OCI-LY1 (cell line): ENCODE measurements at regions not wholly inside any gene's neighbourhood (a gene's known extent, or its start where the extent isn't known, plus 50 kb on each side); places are given as distances from the start of the nearest gene placed in this dataset.

ENCODE experiments used
- H2AFZ ChIP-seq: fragments of 200-600 bp; sonication (generic), shearing (Covaris generic); 2 replicates; pipeline ENCODE4 v1.6.0; 2014; ENCODE audit warnings: antibody characterized with exemption, mild to moderate bottlenecking, low read length
- H3F3A ChIP-seq: fragments of 200-600 bp; sonication (generic), shearing (Covaris generic); 2 replicates; pipeline ENCODE4 v1.6.0; 2014; ENCODE audit warnings: mild to moderate bottlenecking, antibody characterized with exemption, low read length, moderate library complexity; ENCODE audit not compliant: insufficient read depth
- H3K27ac ChIP-seq: fragments of 200-600 bp; sonication (generic); 2 replicates; pipeline ENCODE4 v1.5.1; 2014; ENCODE audit warnings: low read length, mixed run types, mild to moderate bottlenecking, low read depth; ENCODE audit not compliant: poor library complexity, severe bottlenecking
- H3K27me3 ChIP-seq: fragments of 200-600 bp; sonication (generic); 2 replicates; pipeline ENCODE4 v1.6.0; 2014; ENCODE audit warnings: antibody characterized with exemption, mild to moderate bottlenecking, low read length, moderate library complexity; ENCODE audit not compliant: insufficient read depth
- H3K36me3 ChIP-seq: fragments of 200-600 bp; sonication (generic); 2 replicates; pipeline ENCODE4 v1.6.1; 2014; ENCODE audit warnings: mild to moderate bottlenecking, antibody characterized with exemption, low read length, moderate library complexity, mixed read lengths; ENCODE audit not compliant: insufficient read depth
- H3K4me1 ChIP-seq: fragments of 200-600 bp; sonication (generic); 2 replicates; pipeline ENCODE4 v1.5.1; 2014; ENCODE audit warnings: mild to moderate bottlenecking, low read length, moderate library complexity; ENCODE audit not compliant: insufficient read depth, severe bottlenecking
- H3K4me2 ChIP-seq: fragments of 200-600 bp; sonication (generic), shearing (Covaris generic); 2 replicates; pipeline ENCODE4 v1.6.1; 2014; ENCODE audit warnings: low read length
- H3K4me3 ChIP-seq: fragments of 200-600 bp; sonication (generic); 2 replicates; pipeline ENCODE4 v1.5.1; 2014; ENCODE audit warnings: low read length, low read depth, mild to moderate bottlenecking, mixed read lengths; ENCODE audit not compliant: poor library complexity, severe bottlenecking
- H3K79me2 ChIP-seq: fragments of 200-600 bp; shearing (Covaris generic); 2 replicates; pipeline ENCODE4 v1.6.1; 2016; ENCODE audit warnings: mixed run types, low read length, mixed read lengths; ENCODE audit not compliant: insufficient read depth
- H3K9ac ChIP-seq: fragments of 200-600 bp; sonication (generic), shearing (Covaris generic); 2 replicates; pipeline ENCODE4 v1.6.1; 2014; ENCODE audit warnings: mild to moderate bottlenecking, low read length, mixed read lengths
- H3K9me2 ChIP-seq: fragments of 200-600 bp; sonication (generic), shearing (Covaris generic); 2 replicates; pipeline ENCODE4 v1.6.1; 2014; ENCODE audit warnings: low read depth, mild to moderate bottlenecking, low read length, mixed read lengths
- H3K9me3 ChIP-seq: fragments of 200-600 bp; shearing (Covaris generic); 2 replicates; pipeline ENCODE4 v1.6.1; 2014; ENCODE audit warnings: low read length, mixed read lengths
- H4K20me1 ChIP-seq: fragments of 200-600 bp; sonication (generic), shearing (Covaris generic); 2 replicates; pipeline ENCODE4 v1.6.0; 2016; ENCODE audit warnings: mild to moderate bottlenecking, low read length; ENCODE audit not compliant: insufficient read depth
- CTCF ChIP-seq: fragments of 200-600 bp; sonication (generic), shearing (Covaris generic); IDR thresholded peaks from 2 replicates; pipeline ENCODE4 v1.5.1; 2017; ENCODE audit warnings: mild to moderate bottlenecking, antibody characterized with exemption, low read length, moderate library complexity, mixed read lengths
- EZH2 ChIP-seq: fragments of 200-600 bp; sonication (generic), shearing (Covaris generic); IDR thresholded peaks from 2 replicates; pipeline ENCODE4 v1.8.0; 2017; ENCODE audit warnings: borderline replicate concordance, mixed run types, mild to moderate bottlenecking, antibody characterized with exemption, low read length, moderate library complexity, mixed read lengths

DNA sequence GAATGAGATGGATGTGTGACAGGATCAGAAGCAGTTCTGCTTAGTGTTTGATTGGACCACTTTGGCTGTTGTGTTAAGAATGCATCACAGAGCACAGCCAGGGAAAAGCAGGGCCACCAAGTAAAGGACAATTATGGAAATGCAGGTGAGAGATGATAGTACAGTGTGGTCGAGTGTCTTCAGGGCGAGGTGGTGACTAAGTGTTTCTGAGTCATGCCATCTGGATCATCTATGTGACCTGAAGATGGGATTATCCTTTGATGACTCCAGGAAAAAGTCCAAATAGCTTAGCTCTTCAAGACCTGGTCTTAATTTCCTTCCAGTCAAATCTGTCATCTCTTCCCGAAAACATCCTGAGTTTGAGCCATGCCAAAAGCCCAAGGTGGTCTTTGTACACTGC is 523.2 kb upstream of the IGFBP3 start:
- Histone ChIP-seq H3K9ac (no peak overlapping the region), H2AFZ (no peak overlapping the region), H3F3A (no peaks in the 10 kb centered on the region), H3K9me3 (no peaks in the 10 kb centered on the region), H3K4me3 (no peak overlapping the region), H3K4me2 (no peak overlapping the region), H3K27ac (no peak overlapping the region), H3K27me3 (no peaks in the 10 kb centered on the region), H3K9me2 (no peaks in the 10 kb centered on the region), H4K20me1 (no peaks in the 10 kb centered on the region), H3K79me2 (no peaks in the 10 kb centered on the region), H3K36me3 (no peaks in the 10 kb centered on the region), H3K4me1 (no peaks in the 10 kb centered on the region)
- TF ChIP-seq CTCF (no peak), EZH2 (no peak)

DNA sequence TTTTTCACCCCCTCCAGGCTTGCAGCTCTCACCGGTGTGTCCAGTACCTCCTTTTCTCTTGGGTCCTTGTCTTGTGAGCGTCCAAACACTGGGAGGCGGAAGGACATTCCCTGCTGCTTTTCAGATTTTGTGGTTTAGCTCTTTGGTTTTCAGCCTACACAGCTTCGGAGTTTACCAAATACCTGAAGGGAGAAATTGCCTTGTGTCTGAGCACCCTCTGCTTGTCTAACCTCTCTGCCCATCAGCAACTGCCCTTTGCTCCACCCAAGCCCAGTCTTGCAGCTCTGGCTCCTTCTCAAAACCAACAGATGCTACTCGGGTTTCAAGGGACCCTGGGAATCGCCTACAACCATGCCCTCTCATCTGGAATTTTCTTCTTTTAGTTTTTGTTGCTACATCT is 519.1 kb upstream of the IGFBP3 start:
- Histone ChIP-seq H3K9ac (no peak overlapping the region), H2AFZ (no peak overlapping the region), H3K4me1 (no peaks in the 10 kb centered on the region), H3F3A (no peaks in the 10 kb centered on the region), H3K27me3 (no peaks in the 10 kb centered on the region), H3K4me2 (no peak overlapping the region), H3K27ac (no peak overlapping the region), H4K20me1 (no peaks in the 10 kb centered on the region), H3K36me3 (no peaks in the 10 kb centered on the region), H3K9me2 (no peaks in the 10 kb centered on the region), H3K9me3 (no peaks in the 10 kb centered on the region), H3K4me3 (no peak overlapping the region), H3K79me2 (no peaks in the 10 kb centered on the region)
- TF ChIP-seq EZH2 = no peak
- TF ChIP-seq CTCF = no peak

DNA sequence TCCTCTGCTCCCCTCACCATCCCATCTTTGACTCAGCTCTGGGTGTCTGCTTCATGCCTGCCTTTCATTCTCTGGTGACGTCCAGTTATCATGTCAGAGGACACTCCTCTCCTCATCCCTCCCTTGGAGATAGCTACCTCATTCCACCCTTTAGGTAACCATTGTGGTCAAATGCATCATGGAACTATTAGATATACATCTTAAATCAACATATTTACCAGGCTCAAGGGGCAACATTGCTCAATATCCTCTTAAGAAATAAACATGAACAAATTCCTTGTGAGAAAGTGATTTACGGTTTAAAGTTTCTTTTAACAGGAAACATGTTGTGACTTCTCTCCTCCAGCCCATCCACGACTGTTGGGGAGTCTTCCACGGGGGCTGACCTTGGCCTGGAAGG is 511.6 kb upstream of the IGFBP3 start:
- Histone ChIP-seq H3K27ac (no peak overlapping the region), H2AFZ (no peak overlapping the region), H3K36me3 (no peaks in the 10 kb centered on the region), H3F3A (no peaks in the 10 kb centered on the region), H3K79me2 (no peaks in the 10 kb centered on the region), H3K9me3 (no peaks in the 10 kb centered on the region), H4K20me1 (no peaks in the 10 kb centered on the region), H3K9me2 (no peaks in the 10 kb centered on the region), H3K4me3 (no peak overlapping the region), H3K27me3 (no peaks in the 10 kb centered on the region), H3K4me1 (no peaks in the 10 kb centered on the region), H3K9ac (no peak overlapping the region), H3K4me2 (no peak overlapping the region)
- TF ChIP-seq CTCF (no peak), EZH2 (no peak)
